ENCODE measurements at regions not wholly inside any gene's neighbourhood (a gene's known extent, or its start where the extent isn't known, plus 50 kb on each side); places are given as distances from the start of the nearest gene placed in this dataset.

- TF ChIP-seq, protein P1, sequence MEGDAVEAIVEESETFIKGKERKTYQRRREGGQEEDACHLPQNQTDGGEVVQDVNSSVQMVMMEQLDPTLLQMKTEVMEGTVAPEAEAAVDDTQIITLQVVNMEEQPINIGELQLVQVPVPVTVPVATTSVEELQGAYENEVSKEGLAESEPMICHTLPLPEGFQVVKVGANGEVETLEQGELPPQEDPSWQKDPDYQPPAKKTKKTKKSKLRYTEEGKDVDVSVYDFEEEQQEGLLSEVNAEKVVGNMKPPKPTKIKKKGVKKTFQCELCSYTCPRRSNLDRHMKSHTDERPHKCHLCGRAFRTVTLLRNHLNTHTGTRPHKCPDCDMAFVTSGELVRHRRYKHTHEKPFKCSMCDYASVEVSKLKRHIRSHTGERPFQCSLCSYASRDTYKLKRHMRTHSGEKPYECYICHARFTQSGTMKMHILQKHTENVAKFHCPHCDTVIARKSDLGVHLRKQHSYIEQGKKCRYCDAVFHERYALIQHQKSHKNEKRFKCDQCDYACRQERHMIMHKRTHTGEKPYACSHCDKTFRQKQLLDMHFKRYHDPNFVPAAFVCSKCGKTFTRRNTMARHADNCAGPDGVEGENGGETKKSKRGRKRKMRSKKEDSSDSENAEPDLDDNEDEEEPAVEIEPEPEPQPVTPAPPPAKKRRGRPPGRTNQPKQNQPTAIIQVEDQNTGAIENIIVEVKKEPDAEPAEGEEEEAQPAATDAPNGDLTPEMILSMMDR (IDR thresholded peaks at IDR 0.05): no peak
- no peak for TF ChIP-seq POLR2A (IDR thresholded peaks at IDR 0.05)
Observed at GRCh38 chr6:803191-803977, 110.4 kb upstream of the EXOC2 start.

Measured in breast epithelium (tissue), 3 donors.